Immature natural killer cell (primary cell): ENCODE measurements at regions not wholly inside any gene's neighbourhood (a gene's known extent, or its start where the extent isn't known, plus 50 kb on each side); places are given as distances from the start of the nearest gene placed in this dataset.

ENCODE experiments used
- DNase-seq, 3 donors: peaks; one replicate each; pipeline ENCODE4 v3.0.0; 2022; ENCODE audit warnings: mixed read lengths in 1 of 3
- H3K27ac Mint-ChIP-seq, 6 donors: one replicate each; pipeline ENCODE4 v1.8.0; 2020; ENCODE audit warnings: mixed read lengths in 6 of 6, mild to moderate bottlenecking in 5 of 6, inconsistent platforms in 4 of 6, moderate library complexity in 3 of 6
- H3K27me3 Mint-ChIP-seq, 3 donors: one replicate each; pipeline ENCODE4 v1.8.0; 2020 to 2021; ENCODE audit warnings: low read depth in 3 of 3, mild to moderate bottlenecking in 3 of 3, mixed read lengths in 3 of 3, moderate library complexity in 3 of 3, inconsistent platforms in 1 of 3
- H3K36me3 Mint-ChIP-seq, 3 donors: one replicate each; pipeline ENCODE4 v1.8.0; 2020; ENCODE audit warnings: mixed read lengths in 3 of 3, inconsistent platforms in 2 of 3, mild to moderate bottlenecking in 2 of 3
- H3K4me1 Mint-ChIP-seq, 2 donors: one replicate each; pipeline ENCODE4 v1.8.0; 2020; ENCODE audit warnings: inconsistent platforms in 2 of 2, mild to moderate bottlenecking in 2 of 2, mixed read lengths in 2 of 2, moderate library complexity in 1 of 2
- H3K4me3 Mint-ChIP-seq, 5 donors: one replicate each; pipeline ENCODE4 v1.8.0; 2020; ENCODE audit warnings: mild to moderate bottlenecking in 5 of 5, mixed read lengths in 5 of 5, inconsistent platforms in 3 of 5, moderate library complexity in 3 of 5
- H3K9me3 Mint-ChIP-seq, 6 donors: one replicate each; pipeline ENCODE4 v1.8.0; 2020; ENCODE audit warnings: mild to moderate bottlenecking in 6 of 6, mixed read lengths in 6 of 6, inconsistent platforms in 4 of 6, moderate library complexity in 3 of 6

DNA sequence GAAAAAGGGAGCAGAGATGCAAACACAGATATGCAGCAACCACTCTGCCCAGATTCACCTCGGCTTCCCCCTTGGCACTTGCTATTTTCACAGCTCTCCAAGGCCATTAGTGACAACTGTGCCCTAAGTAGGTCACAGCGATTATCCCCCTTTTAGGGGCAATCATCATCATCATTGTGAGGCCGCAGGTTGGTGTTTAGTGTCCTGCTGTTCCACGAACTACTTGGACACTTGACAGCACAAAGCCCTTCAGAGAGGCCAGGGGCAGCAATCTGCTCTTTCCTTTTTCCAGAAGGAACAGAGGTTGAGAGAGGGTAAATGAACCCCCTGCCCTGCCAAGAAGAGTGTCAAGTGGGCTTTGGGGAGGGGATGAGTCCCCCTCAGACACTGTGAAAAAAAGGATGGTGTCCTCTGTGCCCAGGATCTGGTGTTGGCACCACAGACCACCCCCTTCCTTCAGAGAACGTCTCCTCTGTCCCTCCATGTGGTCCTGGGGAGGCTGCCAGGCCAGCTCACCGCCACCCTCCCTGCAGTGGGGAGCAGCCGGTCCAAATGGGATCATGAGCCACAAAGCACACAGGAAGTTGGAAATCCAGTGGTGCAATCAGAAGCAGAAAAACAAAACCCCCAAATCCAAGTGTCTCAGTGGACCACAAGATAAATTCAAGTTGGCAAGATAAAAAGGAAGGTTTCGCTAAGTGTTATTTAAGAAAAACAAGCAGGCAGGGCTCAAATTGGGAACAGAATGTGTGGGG lies 78.4 kb upstream of the MED9 start:
- no peak overlapping the region for H3K4me3 Mint-ChIP-seq
- no peaks in the 10 kb centered on the region for H3K36me3 Mint-ChIP-seq
- DNase-seq = no peak
- no peaks in the 10 kb centered on the region for H3K9me3 Mint-ChIP-seq
- H3K27me3 Mint-ChIP-seq = peaks cover 0 to 6% (median 4%) of the 10 kb centered on the region in 3 donors
- H3K27ac Mint-ChIP-seq = no peak overlapping the region
- peaks cover 12 to 17% of the 10 kb centered on the region in 2 donors for H3K4me1 Mint-ChIP-seq

DNA sequence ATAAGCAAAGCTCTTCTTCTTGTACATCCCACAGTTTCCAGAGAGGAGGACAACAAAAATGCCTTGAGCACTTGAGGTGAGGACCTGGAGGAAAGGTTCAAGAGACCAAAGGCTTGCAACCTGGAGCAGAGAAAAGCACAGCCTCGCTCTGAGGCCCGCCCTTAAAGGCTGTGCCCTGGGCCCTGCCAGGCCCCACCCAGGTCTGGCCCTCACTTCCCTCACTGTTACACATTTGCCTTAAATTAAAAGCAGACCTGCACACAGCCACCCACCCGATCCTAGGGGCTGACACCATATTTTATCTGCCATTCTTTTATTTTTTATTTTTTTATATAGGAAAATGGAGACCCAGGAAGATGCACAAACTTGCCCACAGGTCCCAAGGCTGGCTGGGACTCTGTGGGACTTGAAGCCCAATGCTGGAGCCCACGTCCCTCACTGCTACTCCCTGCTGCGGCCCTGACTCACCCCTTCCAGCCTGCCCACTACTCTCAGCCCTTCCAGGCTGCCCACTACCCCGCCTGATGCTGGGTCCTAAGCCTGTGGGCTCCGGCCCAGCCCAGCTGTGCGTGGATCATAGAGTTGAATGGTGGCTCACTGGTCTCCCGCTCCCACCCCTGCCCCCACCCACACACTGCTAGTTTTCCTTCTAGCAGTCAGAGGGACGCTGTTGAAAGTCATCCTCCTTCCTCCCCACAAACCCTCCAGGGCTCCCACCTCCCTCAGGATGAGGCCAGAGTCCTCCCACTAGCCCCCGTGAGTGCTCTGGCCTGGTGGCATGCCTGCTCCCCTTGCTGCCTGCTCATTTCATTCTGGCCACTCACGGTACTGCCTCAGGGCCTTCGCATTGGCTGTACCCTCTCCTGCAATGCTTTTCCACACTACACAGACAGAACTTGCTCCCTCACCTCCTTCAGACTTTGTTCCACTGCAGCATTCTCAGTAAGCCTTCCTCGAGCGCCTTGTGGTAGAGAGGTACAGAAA lies 77.6 kb upstream of the MED9 start:
- no peak for DNase-seq
- Mint-ChIP-seq H3K4me1 (peaks cover 18 to 26% of the 10 kb centered on the region in 2 donors), H3K36me3 (no peaks in the 10 kb centered on the region), H3K9me3 (no peaks in the 10 kb centered on the region), H3K27ac (no peak overlapping the region), H3K4me3 (peak overlapping the region in 1 of 5 donors; percentile 23), H3K27me3 (peaks cover 0 to 1% (median 0%) of the 10 kb centered on the region in 3 donors)

DNA sequence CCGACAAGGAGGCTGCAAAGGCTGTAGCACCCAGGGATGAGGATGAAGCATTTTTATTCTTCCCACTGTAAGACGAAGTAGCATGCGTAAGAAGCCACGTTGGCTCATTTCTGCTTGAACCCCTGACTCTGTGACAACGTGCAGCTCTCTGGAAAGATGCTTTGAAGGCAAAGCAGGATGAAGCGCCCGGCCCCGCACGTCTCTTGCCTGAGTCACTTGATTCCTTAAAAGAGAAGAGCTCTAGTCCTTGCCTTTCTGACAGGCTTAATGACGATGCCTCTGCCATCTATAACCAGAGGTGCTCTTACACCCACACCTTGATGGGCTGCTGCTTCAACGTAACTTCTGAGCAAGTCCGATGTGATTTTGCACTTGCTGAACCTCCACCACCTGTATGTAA lies 76.7 kb upstream of the MED9 start:
- no peaks in the 10 kb centered on the region for H3K9me3 Mint-ChIP-seq
- H3K4me1 Mint-ChIP-seq = peaks cover 22 to 32% of the 10 kb centered on the region in 2 donors
- no peak overlapping the region for H3K27ac Mint-ChIP-seq
- H3K4me3 Mint-ChIP-seq = no peak overlapping the region
- H3K36me3 Mint-ChIP-seq = no peaks in the 10 kb centered on the region
- H3K27me3 Mint-ChIP-seq = peaks cover 0 to 1% (median 0%) of the 10 kb centered on the region in 3 donors
- no peak for DNase-seq

DNA sequence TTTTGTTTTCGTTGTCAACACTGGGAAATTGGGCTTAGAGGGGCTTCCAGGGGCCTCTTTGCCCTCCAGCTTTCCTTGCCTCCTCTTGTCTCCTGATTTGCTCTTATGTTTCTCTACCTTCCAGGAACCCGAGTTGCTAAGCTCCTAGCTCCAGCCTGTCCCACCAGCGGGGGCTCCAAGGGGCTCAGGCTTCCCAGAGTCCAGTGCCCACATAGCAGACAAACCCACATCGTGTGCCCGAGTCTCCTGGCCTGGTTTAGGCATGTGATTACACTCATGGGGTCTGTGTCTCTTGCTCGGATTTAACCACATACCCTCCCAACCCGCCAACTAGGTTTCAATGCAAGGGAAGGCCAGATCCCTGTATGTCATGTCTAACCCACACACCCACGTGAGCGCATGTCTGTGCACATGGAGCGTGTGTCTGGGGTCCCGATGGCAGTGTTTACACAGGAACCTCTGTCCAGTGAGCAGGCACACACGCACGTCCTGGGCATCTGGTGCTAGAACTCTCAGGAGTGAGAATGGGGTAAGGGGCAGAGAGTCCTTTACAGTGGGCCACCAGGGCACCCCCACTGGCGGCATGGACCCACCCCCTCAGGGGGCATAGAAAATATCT lies 76.1 kb upstream of the MED9 start:
- Mint-ChIP-seq H3K4me1 (peaks cover 22 to 32% of the 10 kb centered on the region in 2 donors), H3K27me3 (peaks cover 0 to 1% (median 0%) of the 10 kb centered on the region in 3 donors), H3K4me3 (no peak overlapping the region), H3K27ac (no peak overlapping the region), H3K9me3 (no peaks in the 10 kb centered on the region), H3K36me3 (no peaks in the 10 kb centered on the region)
- DNase-seq = no peak

DNA sequence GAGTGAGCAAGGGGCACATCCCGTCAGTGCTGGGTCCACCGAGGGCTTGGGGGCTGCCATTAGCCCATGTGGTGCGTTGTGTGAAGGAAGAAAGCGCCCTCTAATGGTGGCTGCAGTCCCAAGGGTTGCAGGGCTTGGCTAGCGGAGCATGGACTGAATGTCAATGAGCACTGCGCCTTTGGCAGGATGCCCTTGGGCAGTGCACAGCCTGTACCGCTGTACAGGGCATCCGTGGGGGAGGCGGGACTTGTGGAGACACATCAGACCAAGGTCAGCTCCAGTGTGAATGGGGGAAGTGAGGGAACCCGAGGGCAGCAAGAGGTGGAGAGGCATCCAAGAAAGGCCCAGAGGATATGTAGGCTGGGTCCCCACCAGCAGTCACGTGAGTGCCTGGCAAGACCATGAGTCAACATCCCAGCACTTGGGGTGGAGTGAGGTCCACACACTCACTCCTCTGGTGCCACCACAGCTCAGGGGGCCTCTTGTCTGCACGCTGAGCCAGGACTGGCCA lies 75.5 kb upstream of the MED9 start:
- peaks cover 0 to 1% (median 0%) of the 10 kb centered on the region in 3 donors for H3K27me3 Mint-ChIP-seq
- H3K9me3 Mint-ChIP-seq = no peaks in the 10 kb centered on the region
- peaks cover 22 to 32% of the 10 kb centered on the region in 2 donors for H3K4me1 Mint-ChIP-seq
- H3K36me3 Mint-ChIP-seq = no peaks in the 10 kb centered on the region
- DNase-seq = no peak
- no peak overlapping the region for H3K4me3 Mint-ChIP-seq
- H3K27ac Mint-ChIP-seq = no peak overlapping the region

DNA sequence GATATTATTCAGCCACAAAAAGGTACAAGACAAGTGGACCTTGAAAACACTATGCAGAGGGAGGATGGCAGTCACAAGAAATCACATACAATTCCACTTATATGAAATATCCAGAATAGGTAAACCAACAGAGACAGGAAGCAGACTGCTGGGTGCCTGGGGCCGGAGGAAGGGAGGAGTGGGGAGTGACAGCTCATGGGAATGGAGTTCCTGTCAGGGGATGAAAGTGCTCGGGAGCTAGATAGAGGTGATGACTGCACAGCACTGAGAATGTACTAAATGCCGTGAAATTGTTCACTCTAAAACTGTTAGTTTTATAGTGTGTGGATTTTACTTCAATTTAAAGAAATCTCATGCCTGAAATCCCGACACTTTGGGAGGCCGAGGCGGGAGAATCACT lies 74.2 kb upstream of the MED9 start:
- Mint-ChIP-seq H3K27me3 (peaks cover 0 to 1% (median 0%) of the 10 kb centered on the region in 3 donors), H3K4me1 (peaks cover 21 to 32% of the 10 kb centered on the region in 2 donors), H3K27ac (no peak overlapping the region), H3K9me3 (no peaks in the 10 kb centered on the region), H3K36me3 (no peaks in the 10 kb centered on the region), H3K4me3 (no peak overlapping the region)
- no peak for DNase-seq

DNA sequence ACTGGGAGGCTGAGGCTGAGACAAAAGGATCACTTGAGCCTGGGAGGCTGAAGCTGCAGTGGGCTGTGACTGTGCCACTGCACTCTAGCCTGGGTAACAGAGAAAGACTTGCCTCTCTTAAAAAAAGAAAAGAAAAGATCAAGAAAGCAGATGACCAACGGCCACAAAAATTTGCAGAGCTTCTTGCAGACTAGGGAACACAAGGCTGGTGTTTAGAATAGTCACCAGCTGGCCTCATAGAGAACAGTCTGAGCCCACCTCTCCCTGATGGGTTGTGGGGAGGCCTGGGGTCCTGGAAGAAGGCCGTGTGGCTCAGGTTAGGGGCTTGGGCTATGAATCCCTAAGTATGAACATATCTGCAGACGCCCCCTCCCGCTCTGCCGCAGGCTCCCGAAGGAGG lies 73.7 kb upstream of the MED9 start:
- peak overlapping the region; percentile 21 to 74 (median 67) for H3K4me3 Mint-ChIP-seq
- H3K27ac Mint-ChIP-seq = peak overlapping the region in 2 of 6 donors; percentile 64 to 83
- peaks cover 0 to 1% (median under 1%) of the 10 kb centered on the region in 3 donors for H3K27me3 Mint-ChIP-seq
- H3K36me3 Mint-ChIP-seq = no peaks in the 10 kb centered on the region
- no peaks in the 10 kb centered on the region for H3K9me3 Mint-ChIP-seq
- DNase-seq = no peak
- H3K4me1 Mint-ChIP-seq = peaks cover 21 to 35% of the 10 kb centered on the region in 2 donors

DNA sequence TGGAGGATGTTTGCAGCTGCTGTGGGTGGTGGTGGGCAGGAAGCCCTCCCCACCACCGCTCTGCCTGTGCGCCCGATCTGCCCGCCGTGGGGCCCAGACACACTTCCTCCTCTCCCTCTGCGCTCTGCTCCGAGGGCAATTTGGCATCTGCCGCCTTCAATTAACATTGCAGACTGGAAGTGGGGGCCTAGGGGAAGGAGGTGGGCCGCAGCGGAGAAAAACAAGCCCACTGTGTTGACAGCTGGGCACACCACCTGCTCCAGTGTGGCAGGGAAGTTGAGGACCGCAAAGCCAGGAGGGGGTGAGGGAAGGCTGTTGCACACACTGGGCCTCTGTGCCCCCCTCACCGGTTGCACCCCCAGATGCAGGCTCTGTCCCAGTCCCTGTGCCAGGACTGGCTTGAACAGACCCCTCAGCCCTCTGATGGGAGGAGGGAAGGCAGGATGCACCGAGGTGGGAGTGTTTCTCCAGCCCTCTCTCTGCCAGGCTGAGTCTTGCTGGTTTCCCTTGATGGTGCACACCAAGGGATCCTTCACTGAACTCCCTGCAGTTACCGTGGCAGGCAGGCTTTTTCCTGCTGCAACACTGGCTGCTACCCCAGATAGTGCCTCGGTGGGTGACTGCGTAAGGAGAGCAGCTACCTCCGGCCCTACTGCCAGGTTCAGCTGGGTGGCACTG lies 72.8 kb upstream of the MED9 start:
- H3K9me3 Mint-ChIP-seq = no peaks in the 10 kb centered on the region
- H3K27ac Mint-ChIP-seq = peak overlapping the region; percentile 30 to 83 (median 74)
- no peaks in the 10 kb centered on the region for H3K36me3 Mint-ChIP-seq
- H3K4me3 Mint-ChIP-seq = peak overlapping the region; percentile 58 to 74 (median 67)
- H3K4me1 Mint-ChIP-seq = peaks cover 22 to 45% of the 10 kb centered on the region in 2 donors
- peaks cover 0 to 3% (median 1%) of the 10 kb centered on the region in 3 donors for H3K27me3 Mint-ChIP-seq
- peak; percentile 43 to 48 (median 48) for DNase-seq

DNA sequence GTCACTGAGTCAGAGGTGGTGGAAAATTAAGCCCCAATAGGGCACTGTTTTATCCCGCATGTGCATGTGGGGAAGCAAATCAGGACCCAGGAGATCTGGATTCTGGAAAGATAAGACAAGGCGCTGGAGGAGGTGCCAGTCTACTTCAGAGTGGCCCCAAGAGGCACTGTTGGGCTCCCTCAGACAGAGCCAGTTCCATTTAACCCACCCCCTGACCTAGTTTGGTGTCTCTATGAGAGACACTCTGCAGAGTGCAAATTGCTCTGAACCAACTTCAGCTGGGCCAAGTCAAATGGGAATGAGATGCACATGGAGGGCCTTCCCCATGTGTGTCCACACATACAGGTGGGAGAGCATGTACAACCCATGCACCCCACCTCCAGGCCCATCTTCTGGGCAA lies 71.1 kb upstream of the MED9 start:
- Mint-ChIP-seq H3K36me3 (no peaks in the 10 kb centered on the region), H3K4me3 (no peak overlapping the region), H3K27me3 (peaks cover 0 to 4% (median 1%) of the 10 kb centered on the region in 3 donors), H3K27ac (no peak overlapping the region), H3K4me1 (peaks cover 22 to 45% of the 10 kb centered on the region in 2 donors), H3K9me3 (no peaks in the 10 kb centered on the region)
- no peak for DNase-seq

DNA sequence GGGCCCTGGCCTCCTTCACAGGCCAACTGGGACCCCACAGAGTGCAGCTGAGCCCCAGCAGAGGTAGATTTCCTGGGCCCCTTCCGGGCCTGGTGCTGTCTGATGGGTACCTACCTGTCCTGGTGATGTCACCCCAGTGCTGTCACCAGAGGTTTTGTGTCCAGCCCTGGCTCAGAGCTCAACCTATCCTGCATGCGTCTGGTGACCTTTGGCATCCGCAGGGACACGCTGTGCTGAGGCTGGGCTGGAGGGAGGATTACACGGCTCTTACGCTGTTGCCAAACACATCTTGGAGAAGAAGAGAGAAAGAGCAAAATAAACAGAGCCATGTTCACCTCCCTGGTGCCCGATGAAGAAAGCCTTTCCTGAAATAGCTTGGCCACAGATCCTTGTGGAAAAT lies 70.6 kb upstream of the MED9 start:
- DNase-seq = no peak
- Mint-ChIP-seq H3K9me3 (no peaks in the 10 kb centered on the region), H3K27ac (no peak overlapping the region), H3K4me1 (peaks cover 22 to 42% of the 10 kb centered on the region in 2 donors), H3K36me3 (no peaks in the 10 kb centered on the region), H3K4me3 (no peak overlapping the region), H3K27me3 (peaks cover 0 to 3% (median 1%) of the 10 kb centered on the region in 3 donors)

DNA sequence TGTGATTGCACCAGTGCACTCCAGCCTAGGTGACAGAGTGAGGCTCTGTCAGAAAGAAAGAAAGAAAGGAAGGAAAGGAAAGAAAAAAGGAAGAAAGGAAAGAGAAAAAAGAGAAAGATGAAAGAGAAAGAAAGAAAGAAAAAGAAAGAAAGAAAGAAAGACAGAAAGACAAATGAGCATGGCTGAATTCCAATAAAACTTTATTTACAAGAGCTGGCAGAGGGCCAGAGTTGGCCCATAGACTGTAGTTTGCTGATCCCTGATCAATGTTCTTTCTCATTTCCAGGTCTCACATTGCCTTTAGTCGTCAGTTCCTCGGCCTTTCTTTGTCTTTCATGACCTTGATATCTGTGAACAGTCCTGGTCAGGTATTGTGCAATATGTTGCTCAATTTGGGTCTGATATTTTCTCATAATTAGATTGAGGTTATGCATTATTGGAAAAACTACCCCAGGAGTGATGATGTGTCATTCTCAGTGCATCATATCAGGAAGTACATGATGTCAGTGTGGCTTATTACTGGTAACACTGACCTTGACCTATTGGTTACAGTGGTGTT lies 68.5 kb upstream of the MED9 start:
- Mint-ChIP-seq H3K27me3 (peaks cover 1 to 7% (median 3%) of the 10 kb centered on the region in 3 donors), H3K27ac (peak overlapping the region in 4 of 6 donors; percentile 2 to 50 (median 32)), H3K4me1 (peaks cover 14 to 28% of the 10 kb centered on the region in 2 donors), H3K36me3 (no peaks in the 10 kb centered on the region), H3K4me3 (peak overlapping the region in 1 of 5 donors; percentile 0), H3K9me3 (no peaks in the 10 kb centered on the region)
- DNase-seq = peak in 1 of 3 donors; percentile 14

DNA sequence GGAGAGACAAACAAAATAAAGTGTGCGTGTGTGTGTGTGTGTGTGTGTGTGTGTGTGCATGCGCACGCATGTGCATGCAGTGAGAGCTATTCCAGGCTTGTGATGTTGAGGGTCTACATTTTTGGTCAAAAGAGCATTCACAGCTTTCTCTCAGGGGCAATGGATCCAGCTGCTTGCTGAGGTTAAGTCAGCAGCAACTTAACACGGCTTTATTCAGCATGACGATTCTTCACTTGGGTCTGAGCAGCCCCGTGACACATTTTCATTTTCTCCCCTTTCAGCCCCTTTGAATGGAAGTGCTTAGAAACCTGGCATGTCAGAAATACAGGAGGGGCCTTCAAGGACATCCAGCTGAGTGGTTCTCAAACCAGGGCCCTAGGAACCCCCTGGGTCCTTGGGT lies 66.4 kb upstream of the MED9 start:
- Mint-ChIP-seq H3K27me3 (peaks cover 5 to 7% (median 6%) of the 10 kb centered on the region in 3 donors), H3K9me3 (no peaks in the 10 kb centered on the region), H3K27ac (peak overlapping the region in 1 of 6 donors; percentile 30), H3K4me1 (peaks cover 2 to 12% of the 10 kb centered on the region in 2 donors), H3K4me3 (no peak overlapping the region), H3K36me3 (no peaks in the 10 kb centered on the region)
- DNase-seq = no peak

DNA sequence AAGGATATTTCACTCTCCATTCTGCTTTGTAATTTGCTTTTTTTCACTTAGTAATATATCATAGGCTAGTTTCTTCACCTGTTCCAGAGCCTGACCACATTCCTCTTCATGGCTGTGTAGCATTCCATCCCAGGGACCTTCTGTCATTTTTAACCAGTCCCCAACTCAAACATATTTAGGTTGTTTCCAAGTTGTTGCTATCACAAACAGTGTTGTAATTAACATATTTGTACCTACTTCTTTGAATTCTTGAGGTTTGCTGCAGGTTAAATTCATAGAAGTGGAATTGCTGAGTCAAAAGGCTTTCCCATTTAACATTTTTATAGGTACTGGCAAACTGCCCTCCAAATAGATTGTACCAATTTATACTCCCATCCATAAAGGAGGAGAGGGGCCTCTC lies 65.1 kb upstream of the MED9 start:
- DNase-seq = no peak
- Mint-ChIP-seq H3K27ac (peak overlapping the region in 1 of 6 donors; percentile 57), H3K4me3 (no peak overlapping the region), H3K9me3 (no peaks in the 10 kb centered on the region), H3K36me3 (no peaks in the 10 kb centered on the region), H3K4me1 (peaks cover 10 to 21% of the 10 kb centered on the region in 2 donors), H3K27me3 (peaks cover 5 to 7% (median 6%) of the 10 kb centered on the region in 3 donors)
